ENCODE measurements at regions not wholly inside any gene's neighbourhood (a gene's known extent, or its start where the extent isn't known, plus 50 kb on each side); places are given as distances from the start of the nearest gene placed in this dataset.

DNA sequence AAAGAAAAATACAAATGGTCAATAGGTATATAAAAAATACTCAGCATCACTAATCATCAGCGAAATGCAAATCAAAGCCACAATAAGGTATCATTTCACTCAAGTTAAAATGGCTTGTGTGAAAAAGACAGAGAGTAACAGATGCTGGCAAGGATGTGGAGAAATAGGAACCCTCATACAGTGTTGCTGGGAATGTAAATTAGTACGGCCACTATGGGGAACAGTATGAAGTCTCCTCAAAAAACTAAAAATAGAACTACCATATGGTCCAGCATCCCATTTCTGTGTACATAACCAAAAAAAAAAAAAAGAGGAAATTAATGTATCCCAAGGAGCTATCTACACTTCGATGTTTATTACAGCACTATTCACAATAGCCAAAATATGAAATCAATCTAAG is 98.1 kb upstream of the TGFBR2 start:
- Mint-ChIP-seq H3K4me1 (peaks cover 6 to 11% (median 7%) of the 10 kb centered on the region in 4 donors), H3K9me3 (peaks cover 0 to 3% (median 0%) of the 10 kb centered on the region in 8 donors), H3K4me3 (no peak overlapping the region), H3K36me3 (peaks cover 0 to 4% of the 10 kb centered on the region in 2 donors), H3K27ac (no peak overlapping the region), H3K27me3 (no peaks in the 10 kb centered on the region)
- Histone ChIP-seq H3K36me3 (ENCODE audit: insufficient read depth, low read length) (no peaks in the 10 kb centered on the region), H3K4me3 (ENCODE audit: low read length in 2 of 2) (no peak overlapping the region), H3K27ac (ENCODE audit: low read depth, low read length) (no peak overlapping the region), H3K9me3 (ENCODE audit: control insufficient read depth in 1 of 2, low read length in 2 of 2) (no peaks in the 10 kb centered on the region), H3K27me3 (ENCODE audit: insufficient read depth, low read length) (no peaks in the 10 kb centered on the region), H3K4me1 (ENCODE audit: insufficient read depth, low read length) (peaks cover 5% of the 10 kb centered on the region)
- intact Hi-C loops (cut with micrococcal nuclease): no loop called here
- CTCF ChIA-PET (ENCODE audit: partially characterized antibody): no interaction called here
- DNase-seq: no peak
- POLR2A ChIA-PET (ENCODE audit: partially characterized antibody): no interaction called here

DNA sequence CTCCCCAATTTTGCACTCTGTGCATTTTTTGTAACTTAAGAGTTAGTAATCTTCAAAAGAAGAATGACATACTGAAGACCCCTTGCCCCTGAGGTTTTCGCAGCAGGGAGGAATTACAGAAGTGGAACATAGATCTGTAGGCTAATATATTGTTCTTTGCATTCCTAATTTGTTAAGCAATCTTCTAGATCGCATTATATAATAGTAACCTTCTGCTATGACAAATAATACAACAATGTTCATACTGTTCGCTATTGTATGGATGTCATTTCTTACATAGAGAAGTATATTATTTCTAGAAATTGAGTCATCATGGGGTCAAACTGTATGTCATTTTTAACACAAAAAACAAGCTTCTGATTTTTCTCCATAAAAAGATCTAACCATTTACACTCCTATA is 95.8 kb upstream of the TGFBR2 start:
- POLR2A ChIA-PET (ENCODE audit: partially characterized antibody): no interaction called here
- Mint-ChIP-seq H3K4me3 (no peak overlapping the region), H3K4me1 (peaks cover 6 to 11% (median 7%) of the 10 kb centered on the region in 4 donors), H3K9me3 (peaks cover 0 to 3% (median 0%) of the 10 kb centered on the region in 8 donors), H3K27ac (no peak overlapping the region), H3K36me3 (peaks cover 0 to under 1% of the 10 kb centered on the region in 2 donors), H3K27me3 (no peaks in the 10 kb centered on the region)
- Histone ChIP-seq H3K4me1 (ENCODE audit: insufficient read depth, low read length) (peaks cover 5% of the 10 kb centered on the region), H3K27ac (ENCODE audit: low read depth, low read length) (no peak overlapping the region), H3K9me3 (ENCODE audit: control insufficient read depth in 1 of 2, low read length in 2 of 2) (no peaks in the 10 kb centered on the region), H3K36me3 (ENCODE audit: insufficient read depth, low read length) (no peaks in the 10 kb centered on the region), H3K27me3 (ENCODE audit: insufficient read depth, low read length) (no peaks in the 10 kb centered on the region), H3K4me3 (ENCODE audit: low read length in 2 of 2) (no peak overlapping the region)
- intact Hi-C loops (cut with micrococcal nuclease): no loop called here
- no peak for DNase-seq
- CTCF ChIA-PET (ENCODE audit: partially characterized antibody): no interaction called here

DNA sequence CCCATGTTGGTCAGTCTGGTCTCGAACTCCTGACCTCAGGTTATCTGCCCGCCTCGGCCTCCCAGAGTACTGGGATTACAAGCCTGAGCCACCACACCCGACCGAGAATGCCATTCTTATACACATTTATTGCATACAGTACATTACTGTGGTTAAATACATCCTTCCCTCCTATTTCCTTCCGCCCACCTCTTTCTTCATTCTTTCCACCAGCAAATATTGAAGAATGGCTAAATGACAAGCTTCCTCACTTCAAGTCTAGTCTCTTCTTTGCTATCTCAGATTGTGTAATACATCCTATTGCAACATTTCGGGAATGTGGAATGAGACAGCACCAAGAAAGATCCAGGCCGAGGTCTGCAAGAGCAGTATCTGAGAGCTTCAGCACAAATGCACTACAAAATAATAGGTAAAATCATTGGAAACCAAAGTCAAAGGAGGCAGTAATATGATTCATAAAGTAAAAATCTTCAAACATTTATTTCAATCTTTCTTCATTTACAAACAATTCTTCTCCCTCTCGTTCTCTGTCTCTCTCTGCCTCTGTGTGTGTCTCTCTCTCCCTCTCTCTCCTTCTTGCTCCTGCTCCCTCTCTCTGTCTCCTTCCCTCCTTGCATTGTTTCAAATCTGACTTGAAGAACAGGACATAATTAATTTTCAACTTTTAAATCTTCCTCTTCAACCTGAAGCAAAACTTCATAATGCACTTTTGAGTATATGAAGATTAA is 94.7 kb upstream of the TGFBR2 start:
- ChIA-PET CTCF (ENCODE audit: partially characterized antibody) (no interaction called here), POLR2A (ENCODE audit: partially characterized antibody) (no interaction called here)
- Mint-ChIP-seq H3K27me3 (no peaks in the 10 kb centered on the region), H3K4me3 (peak overlapping the region in 1 of 8 donors; percentile 12), H3K36me3 (no peaks in the 10 kb centered on the region), H3K9me3 (no peaks in the 10 kb centered on the region), H3K27ac (peak overlapping the region in 2 of 7 donors; percentile 18 to 31), H3K4me1 (peaks cover 6 to 11% (median 7%) of the 10 kb centered on the region in 4 donors)
- H3K4me3 ChIP-seq (ENCODE audit: low read length in 2 of 2): no peak overlapping the region
- no peaks in the 10 kb centered on the region for H3K27me3 ChIP-seq (ENCODE audit: insufficient read depth, low read length)
- H3K4me1 ChIP-seq (ENCODE audit: insufficient read depth, low read length): peaks cover 5% of the 10 kb centered on the region
- H3K36me3 ChIP-seq (ENCODE audit: insufficient read depth, low read length): no peaks in the 10 kb centered on the region
- no peak for DNase-seq
- intact Hi-C loops (cut with micrococcal nuclease): no loop called here
- no peak overlapping the region for H3K27ac ChIP-seq (ENCODE audit: low read depth, low read length)
- no peaks in the 10 kb centered on the region for H3K9me3 ChIP-seq (ENCODE audit: control insufficient read depth in 1 of 2, low read length in 2 of 2)

DNA sequence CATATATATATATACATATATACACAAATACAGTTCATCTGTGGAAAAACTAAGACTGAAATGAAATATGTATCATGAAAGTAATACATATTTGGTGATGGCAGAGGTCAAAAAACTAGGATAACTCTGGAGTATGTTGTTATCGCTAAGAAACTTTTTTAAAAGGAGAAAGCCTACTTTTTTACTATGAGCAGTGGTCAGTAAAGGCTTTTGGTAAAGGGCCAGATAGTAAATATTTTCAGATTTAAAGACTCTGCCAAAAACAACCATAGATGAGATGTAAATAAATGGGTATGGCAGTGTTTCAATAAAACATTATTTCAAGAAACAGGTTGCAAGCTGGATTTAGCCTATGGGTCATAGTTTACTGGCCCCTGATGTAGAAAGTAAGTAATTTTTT is 93.8 kb upstream of the TGFBR2 start:
- POLR2A ChIA-PET (ENCODE audit: partially characterized antibody): no interaction called here
- H3K4me3 ChIP-seq (ENCODE audit: low read length in 2 of 2): no peak overlapping the region
- CTCF ChIA-PET (ENCODE audit: partially characterized antibody): no interaction called here
- no peak for DNase-seq
- H3K4me1 Mint-ChIP-seq: peaks cover 6 to 11% (median 7%) of the 10 kb centered on the region in 4 donors
- intact Hi-C loops (cut with micrococcal nuclease): no loop called here
- H3K36me3 Mint-ChIP-seq: no peaks in the 10 kb centered on the region
- H3K36me3 ChIP-seq (ENCODE audit: insufficient read depth, low read length): no peaks in the 10 kb centered on the region
- peaks cover 0 to 1% (median 0%) of the 10 kb centered on the region in 8 donors for H3K9me3 Mint-ChIP-seq
- H3K27ac ChIP-seq (ENCODE audit: low read depth, low read length): no peak overlapping the region
- no peaks in the 10 kb centered on the region for H3K9me3 ChIP-seq (ENCODE audit: control insufficient read depth in 1 of 2, low read length in 2 of 2)
- no peaks in the 10 kb centered on the region for H3K27me3 Mint-ChIP-seq
- no peaks in the 10 kb centered on the region for H3K27me3 ChIP-seq (ENCODE audit: insufficient read depth, low read length)
- peaks cover 5% of the 10 kb centered on the region for H3K4me1 ChIP-seq (ENCODE audit: insufficient read depth, low read length)
- no peak overlapping the region for H3K27ac Mint-ChIP-seq
- no peak overlapping the region for H3K4me3 Mint-ChIP-seq

DNA sequence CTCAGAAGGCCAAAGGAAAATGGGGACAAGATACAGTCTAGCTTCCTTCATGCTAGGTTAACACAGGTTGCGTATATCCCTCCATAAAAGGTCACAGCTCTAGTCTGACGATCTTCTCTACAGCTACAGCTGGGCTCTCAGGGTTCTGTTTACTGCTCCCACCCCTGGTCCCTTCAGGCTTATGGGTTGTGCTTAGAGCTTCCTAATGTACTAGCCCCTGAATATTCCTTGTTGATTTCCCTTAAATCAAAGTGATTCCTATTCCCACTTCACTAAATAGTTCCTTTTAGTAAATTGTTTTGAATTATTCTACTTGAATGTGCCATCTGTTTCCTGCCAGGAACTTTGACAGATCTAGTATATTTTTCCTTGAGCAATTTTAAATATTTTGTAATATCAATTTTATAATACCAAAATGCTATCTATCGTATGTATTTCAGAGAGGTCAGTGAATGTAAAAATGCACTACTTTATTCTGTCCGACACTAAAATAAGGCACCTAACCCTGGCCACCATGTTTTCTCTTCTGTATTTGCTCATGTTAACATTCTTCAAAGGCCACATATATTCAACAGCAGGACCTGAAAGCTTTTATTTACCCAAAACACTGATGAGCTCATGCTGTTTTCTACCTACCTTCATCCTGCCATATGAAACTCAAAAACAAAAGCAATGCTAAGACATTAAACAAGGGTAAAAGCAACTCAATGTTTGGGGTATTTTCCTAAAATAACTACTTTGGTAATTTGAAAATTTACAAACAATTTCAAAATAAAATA is 92.8 kb upstream of the TGFBR2 start:
- ChIA-PET CTCF (ENCODE audit: partially characterized antibody) (no interaction called here), POLR2A (ENCODE audit: partially characterized antibody) (no interaction called here)
- Histone ChIP-seq H3K36me3 (ENCODE audit: insufficient read depth, low read length) (no peaks in the 10 kb centered on the region), H3K4me3 (ENCODE audit: low read length in 2 of 2) (no peak overlapping the region), H3K27ac (ENCODE audit: low read depth, low read length) (no peak overlapping the region), H3K9me3 (ENCODE audit: control insufficient read depth in 1 of 2, low read length in 2 of 2) (no peaks in the 10 kb centered on the region), H3K27me3 (ENCODE audit: insufficient read depth, low read length) (no peaks in the 10 kb centered on the region), H3K4me1 (ENCODE audit: insufficient read depth, low read length) (peaks cover 5% of the 10 kb centered on the region)
- H3K9me3 Mint-ChIP-seq: peaks cover 0 to 1% (median 0%) of the 10 kb centered on the region in 8 donors
- peaks cover 6 to 11% (median 7%) of the 10 kb centered on the region in 4 donors for H3K4me1 Mint-ChIP-seq
- intact Hi-C loops (cut with micrococcal nuclease): no loop called here
- no peak overlapping the region for H3K4me3 Mint-ChIP-seq
- no peaks in the 10 kb centered on the region for H3K27me3 Mint-ChIP-seq
- no peak overlapping the region for H3K27ac Mint-ChIP-seq
- no peaks in the 10 kb centered on the region for H3K36me3 Mint-ChIP-seq
- DNase-seq: no peak

DNA sequence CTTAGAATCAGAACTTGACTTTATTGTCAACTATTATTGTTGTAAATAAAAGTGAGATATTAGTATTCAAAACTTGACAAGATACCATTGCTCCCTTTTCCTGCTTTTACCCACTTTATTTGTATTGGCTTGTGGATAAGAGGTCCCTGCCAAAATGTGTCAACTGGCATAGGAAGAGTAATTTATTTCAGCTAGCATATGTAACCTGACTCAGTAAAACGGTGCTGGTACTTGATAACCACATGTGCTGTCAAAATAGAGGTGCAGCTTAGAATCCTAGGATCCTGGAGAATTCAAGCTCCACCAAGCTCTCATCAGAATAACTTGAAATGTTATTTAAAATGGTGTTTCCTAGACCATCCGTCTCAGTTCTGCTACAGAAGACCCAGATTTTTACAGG is 90.2 kb upstream of the TGFBR2 start:
- H3K36me3 ChIP-seq (ENCODE audit: insufficient read depth, low read length): no peaks in the 10 kb centered on the region
- peaks cover 0 to 1% (median 0%) of the 10 kb centered on the region in 8 donors for H3K9me3 Mint-ChIP-seq
- peaks cover 5% of the 10 kb centered on the region for H3K4me1 ChIP-seq (ENCODE audit: insufficient read depth, low read length)
- ChIA-PET CTCF (ENCODE audit: partially characterized antibody) (no interaction called here), POLR2A (ENCODE audit: partially characterized antibody) (no interaction called here)
- peaks cover 6 to 9% (median 7%) of the 10 kb centered on the region in 4 donors for H3K4me1 Mint-ChIP-seq
- H3K4me3 Mint-ChIP-seq: no peak overlapping the region
- no peaks in the 10 kb centered on the region for H3K27me3 ChIP-seq (ENCODE audit: insufficient read depth, low read length)
- H3K27ac Mint-ChIP-seq: no peak overlapping the region
- H3K9me3 ChIP-seq (ENCODE audit: control insufficient read depth in 1 of 2, low read length in 2 of 2): no peaks in the 10 kb centered on the region
- intact Hi-C loops (cut with micrococcal nuclease): no loop called here
- no peak overlapping the region for H3K27ac ChIP-seq (ENCODE audit: low read depth, low read length)
- H3K36me3 Mint-ChIP-seq: no peaks in the 10 kb centered on the region
- H3K27me3 Mint-ChIP-seq: no peaks in the 10 kb centered on the region
- no peak for DNase-seq
- H3K4me3 ChIP-seq (ENCODE audit: low read length in 2 of 2): no peak overlapping the region

DNA sequence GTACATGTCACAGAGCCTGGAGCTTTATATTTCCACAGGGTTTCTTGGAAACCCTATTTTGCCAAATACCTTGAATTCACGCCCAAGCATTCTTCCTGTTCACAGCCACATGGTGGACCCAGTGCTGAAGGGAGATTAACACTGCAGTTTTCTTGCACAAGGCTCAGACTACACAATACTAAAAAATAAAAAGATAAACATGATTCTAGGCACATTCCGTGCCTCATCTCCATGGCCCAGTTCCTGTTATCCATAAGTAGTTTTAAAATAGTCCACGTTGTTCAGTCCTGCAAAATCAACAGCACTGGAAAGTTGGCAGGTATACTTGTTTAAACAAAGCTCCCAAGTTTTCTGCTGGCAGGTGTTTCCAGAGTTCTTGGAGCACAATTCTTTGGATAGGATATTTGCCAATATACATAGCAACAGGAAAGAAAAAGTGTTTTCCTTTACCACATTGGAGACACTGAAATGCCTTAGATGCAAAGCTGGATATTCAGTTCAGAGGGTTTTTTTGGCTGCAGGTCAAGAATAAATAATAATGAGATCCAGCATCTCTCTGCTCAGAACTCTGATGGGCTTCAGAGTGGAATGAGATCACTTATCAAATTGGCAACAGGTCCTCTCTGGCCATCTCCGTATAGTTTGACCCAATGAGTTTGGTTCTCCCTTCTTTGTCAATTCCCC is 88.1 kb upstream of the TGFBR2 start:
- no peaks in the 10 kb centered on the region for H3K4me1 ChIP-seq (ENCODE audit: insufficient read depth, low read length)
- Mint-ChIP-seq H3K4me1 (no peaks in the 10 kb centered on the region), H3K36me3 (no peaks in the 10 kb centered on the region), H3K9me3 (peaks cover 0 to 1% (median 0%) of the 10 kb centered on the region in 8 donors), H3K27ac (no peak overlapping the region), H3K4me3 (no peak overlapping the region), H3K27me3 (no peaks in the 10 kb centered on the region)
- no peaks in the 10 kb centered on the region for H3K9me3 ChIP-seq (ENCODE audit: control insufficient read depth in 1 of 2, low read length in 2 of 2)
- H3K4me3 ChIP-seq (ENCODE audit: low read length in 2 of 2): no peak overlapping the region
- POLR2A ChIA-PET (ENCODE audit: partially characterized antibody): no interaction called here
- DNase-seq: no peak
- intact Hi-C loops (cut with micrococcal nuclease): no loop called here
- H3K27me3 ChIP-seq (ENCODE audit: insufficient read depth, low read length): no peaks in the 10 kb centered on the region
- CTCF ChIA-PET (ENCODE audit: partially characterized antibody): interaction anchor here (1.1 kb wide), 1 partner anchor 175 kb away, joined by 4 read pairs; no protein-coding TSS in a partner anchor
- no peak overlapping the region for H3K27ac ChIP-seq (ENCODE audit: low read depth, low read length)
- no peaks in the 10 kb centered on the region for H3K36me3 ChIP-seq (ENCODE audit: insufficient read depth, low read length)
